OCI-LY3 (cell line): ENCODE measurements at regions not wholly inside any gene's neighbourhood (a gene's known extent, or its start where the extent isn't known, plus 50 kb on each side); places are given as distances from the start of the nearest gene placed in this dataset.

ENCODE experiments used
- H2AFZ ChIP-seq: fragments of 200-600, 300-600 bp; shearing (Covaris generic); 2 replicates; pipeline ENCODE4 v1.6.0; 2014; ENCODE audit warnings: antibody characterized with exemption, low read depth, low read length
- H3K27ac ChIP-seq: fragments of 200-600, 300-600 bp; sonication (generic); 2 replicates; pipeline ENCODE4 v1.5.1; 2014; ENCODE audit warnings: mild to moderate bottlenecking, low read length, moderate library complexity, mixed read lengths
- H3K27me3 ChIP-seq: fragments of 200-600, 300-600 bp; sonication (generic); 2 replicates; pipeline ENCODE4 v1.6.1; 2014; ENCODE audit warnings: low read depth, low read length, mixed read lengths
- H3K36me3 ChIP-seq: fragments of 200-600, 300-600 bp; sonication (generic); replicated peaks from 2 replicates; pipeline ENCODE3; 2014; ENCODE audit warnings: low read depth, low read length, mixed read lengths
- H3K4me1 ChIP-seq: fragments of 300-600, 200-600 bp; sonication (generic); 2 replicates; pipeline ENCODE4 v1.6.1; 2014; ENCODE audit warnings: low read length, mixed read lengths
- H3K4me2 ChIP-seq: fragments of 200-600, 300-600 bp; sonication (generic); 2 replicates; pipeline ENCODE4 v1.6.1; 2014; ENCODE audit warnings: low read length, mixed read lengths
- H3K4me3 ChIP-seq: fragments of 300-600, 200-600 bp; sonication (generic); 2 replicates; pipeline ENCODE4 v1.5.1; 2014; ENCODE audit warnings: antibody characterized with exemption, mild to moderate bottlenecking, low read length, moderate library complexity
- H3K79me2 ChIP-seq: fragments of 300-600, 200-600 bp; shearing (Covaris generic); 2 replicates; pipeline ENCODE4 v1.6.1; 2014; ENCODE audit warnings: mild to moderate bottlenecking, low read length, mixed read lengths
- H3K9ac ChIP-seq: fragments of 300-600, 200-600 bp; shearing (Covaris generic); 2 replicates; pipeline ENCODE4 v1.6.0; 2014; ENCODE audit warnings: mild to moderate bottlenecking, low read length, moderate library complexity
- H3K9me3 ChIP-seq: fragments of 200-600, 300-600 bp; shearing (Covaris generic); 2 replicates; pipeline ENCODE4 v1.6.1; 2014; ENCODE audit warnings: low read length, mixed read lengths; ENCODE audit not compliant: insufficient read depth
- H4K20me1 ChIP-seq: fragments of 200-600, 300-600 bp; sonication (generic); 2 replicates; pipeline ENCODE4 v1.6.1; 2016; ENCODE audit warnings: low read length, mixed read lengths; ENCODE audit not compliant: insufficient read depth
- EZH2phosphoT487 ChIP-seq: fragments of 200-600 bp; shearing (Covaris generic); IDR thresholded peaks from 2 replicates; pipeline ENCODE4 v1.6.1; 2018; ENCODE audit warnings: antibody characterized with exemption, mixed run types, low read depth
- TF ChIP-seq, protein P1 (sequence below): fragments of 200-600, 300-600 bp; sonication (generic); IDR thresholded peaks from 2 replicates; pipeline ENCODE4 v1.5.1; 2014; ENCODE audit warnings: antibody characterized with exemption, low read length, low read depth

DNA sequence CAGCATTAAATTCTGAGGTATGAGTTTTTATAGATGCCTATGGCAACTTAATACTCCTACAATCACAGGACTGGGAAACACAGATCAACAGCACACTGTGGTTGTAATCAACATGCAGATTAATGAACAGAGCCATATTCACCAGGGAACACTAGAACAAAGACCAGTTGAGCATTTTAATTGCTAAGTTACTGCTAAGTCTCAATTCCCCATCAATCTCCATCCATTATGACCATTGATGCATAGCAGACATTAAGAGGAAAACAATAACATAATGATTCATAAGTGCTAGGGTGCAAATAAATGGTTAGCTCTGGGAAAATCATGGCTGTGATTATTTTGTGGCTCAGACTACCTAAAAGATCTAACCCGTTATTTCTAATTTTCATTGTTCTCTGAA, 505.6 kb downstream of the TRHDE start:
- TF ChIP-seq, protein P1, sequence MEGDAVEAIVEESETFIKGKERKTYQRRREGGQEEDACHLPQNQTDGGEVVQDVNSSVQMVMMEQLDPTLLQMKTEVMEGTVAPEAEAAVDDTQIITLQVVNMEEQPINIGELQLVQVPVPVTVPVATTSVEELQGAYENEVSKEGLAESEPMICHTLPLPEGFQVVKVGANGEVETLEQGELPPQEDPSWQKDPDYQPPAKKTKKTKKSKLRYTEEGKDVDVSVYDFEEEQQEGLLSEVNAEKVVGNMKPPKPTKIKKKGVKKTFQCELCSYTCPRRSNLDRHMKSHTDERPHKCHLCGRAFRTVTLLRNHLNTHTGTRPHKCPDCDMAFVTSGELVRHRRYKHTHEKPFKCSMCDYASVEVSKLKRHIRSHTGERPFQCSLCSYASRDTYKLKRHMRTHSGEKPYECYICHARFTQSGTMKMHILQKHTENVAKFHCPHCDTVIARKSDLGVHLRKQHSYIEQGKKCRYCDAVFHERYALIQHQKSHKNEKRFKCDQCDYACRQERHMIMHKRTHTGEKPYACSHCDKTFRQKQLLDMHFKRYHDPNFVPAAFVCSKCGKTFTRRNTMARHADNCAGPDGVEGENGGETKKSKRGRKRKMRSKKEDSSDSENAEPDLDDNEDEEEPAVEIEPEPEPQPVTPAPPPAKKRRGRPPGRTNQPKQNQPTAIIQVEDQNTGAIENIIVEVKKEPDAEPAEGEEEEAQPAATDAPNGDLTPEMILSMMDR, result no peak
- TF ChIP-seq EZH2phosphoT487, result no peak

DNA sequence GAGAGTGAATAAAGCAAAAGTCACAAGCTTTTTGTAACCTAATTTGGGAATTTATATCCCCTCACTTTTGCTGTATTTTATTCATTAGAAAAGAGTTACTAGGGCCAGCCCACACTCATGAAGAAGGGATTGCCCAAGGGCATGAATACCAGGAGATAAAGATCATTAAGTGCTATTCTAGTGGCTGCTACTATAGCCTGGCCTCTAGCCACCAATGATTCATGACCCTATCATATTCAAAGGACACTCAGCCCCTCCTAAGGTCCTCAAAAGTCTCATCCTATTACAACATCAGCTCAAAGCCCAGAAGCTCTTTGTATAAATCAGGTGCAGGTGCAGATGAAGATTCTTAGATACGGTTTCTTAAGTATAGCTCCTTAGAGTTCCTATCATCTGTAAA, 518.1 kb downstream of the TRHDE start:
- Histone ChIP-seq H3K36me3 (no peaks in the 10 kb centered on the region), H4K20me1 (no peaks in the 10 kb centered on the region), H2AFZ (no peak overlapping the region), H3K27me3 (no peaks in the 10 kb centered on the region), H3K9me3 (no peaks in the 10 kb centered on the region), H3K9ac (no peak overlapping the region), H3K79me2 (no peaks in the 10 kb centered on the region), H3K4me2 (no peak overlapping the region), H3K27ac (no peak overlapping the region), H3K4me1 (no peaks in the 10 kb centered on the region), H3K4me3 (no peak overlapping the region)
- TF ChIP-seq, protein P1, result no peak
- no peak for TF ChIP-seq EZH2phosphoT487

More for the DNA sequence above, 505.6 kb downstream of the TRHDE start:
- Histone ChIP-seq H4K20me1 (no peaks in the 10 kb centered on the region), H3K4me1 (no peaks in the 10 kb centered on the region), H3K27me3 (no peaks in the 10 kb centered on the region), H3K9me3 (no peaks in the 10 kb centered on the region), H3K79me2 (no peaks in the 10 kb centered on the region), H3K9ac (no peak overlapping the region), H3K4me3 (no peak overlapping the region), H3K27ac (no peak overlapping the region), H3K36me3 (no peaks in the 10 kb centered on the region), H3K4me2 (no peak overlapping the region), H2AFZ (no peak overlapping the region)

DNA sequence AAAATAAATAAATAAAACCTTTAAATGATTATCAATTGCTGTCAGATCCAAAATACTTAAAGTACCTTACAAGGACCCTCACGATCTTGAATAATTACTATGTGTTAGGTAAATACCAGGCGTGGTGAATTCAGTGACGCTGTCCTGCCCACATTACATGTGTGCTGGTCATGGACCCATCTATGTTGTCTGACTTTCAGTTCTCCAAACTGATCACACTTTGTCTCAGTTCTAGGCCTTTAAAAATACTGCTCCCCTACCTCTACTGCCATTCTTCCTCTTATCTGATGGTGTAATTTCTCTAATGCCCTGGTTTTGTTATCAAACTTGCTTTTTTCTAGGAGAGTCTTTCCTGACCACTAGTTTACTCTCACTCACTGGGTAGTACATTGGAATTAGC, 520.7 kb downstream of the TRHDE start:
- no peak overlapping the region for H3K9ac ChIP-seq
- H3K79me2 ChIP-seq, result no peaks in the 10 kb centered on the region
- no peaks in the 10 kb centered on the region for H3K4me1 ChIP-seq
- H3K36me3 ChIP-seq, result no peaks in the 10 kb centered on the region
- TF ChIP-seq, protein P1, result no peak
- TF ChIP-seq EZH2phosphoT487, result no peak
- H3K4me2 ChIP-seq, result no peak overlapping the region
- H2AFZ ChIP-seq, result no peak overlapping the region
- no peaks in the 10 kb centered on the region for H4K20me1 ChIP-seq
- H3K9me3 ChIP-seq, result no peaks in the 10 kb centered on the region
- H3K27me3 ChIP-seq, result no peaks in the 10 kb centered on the region
- no peak overlapping the region for H3K27ac ChIP-seq
- no peak overlapping the region for H3K4me3 ChIP-seq

DNA sequence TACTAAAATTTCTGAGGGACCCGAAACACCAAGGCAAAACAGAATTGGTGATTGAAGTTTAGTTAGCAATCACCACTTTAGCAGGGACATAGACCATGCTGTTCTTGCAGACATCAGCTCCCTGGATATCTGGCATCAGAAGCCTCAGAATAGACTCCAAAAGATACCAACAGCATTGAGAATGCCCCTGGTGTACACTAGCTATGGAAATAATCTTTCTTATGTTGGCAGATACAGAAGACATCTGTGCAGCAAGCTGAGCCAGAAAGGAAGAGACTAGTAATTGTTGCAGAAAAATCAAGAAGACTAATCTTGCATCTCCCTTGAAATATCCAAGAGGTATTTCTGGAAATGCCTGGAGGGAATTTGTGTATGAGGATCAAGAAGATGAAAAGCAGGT, 521.6 kb downstream of the TRHDE start:
- no peak overlapping the region for H3K9ac ChIP-seq
- no peak overlapping the region for H3K4me2 ChIP-seq
- H3K4me1 ChIP-seq, result no peaks in the 10 kb centered on the region
- no peak overlapping the region for H3K4me3 ChIP-seq
- TF ChIP-seq, protein P1, result no peak
- no peak for TF ChIP-seq EZH2phosphoT487
- H3K9me3 ChIP-seq, result no peaks in the 10 kb centered on the region
- no peaks in the 10 kb centered on the region for H4K20me1 ChIP-seq
- H3K79me2 ChIP-seq, result no peaks in the 10 kb centered on the region
- H2AFZ ChIP-seq, result no peak overlapping the region
- H3K27me3 ChIP-seq, result no peaks in the 10 kb centered on the region
- H3K27ac ChIP-seq, result no peak overlapping the region
- H3K36me3 ChIP-seq, result no peaks in the 10 kb centered on the region
